D341Med (cell line): ENCODE measurements at regions not wholly inside any gene's neighbourhood (a gene's known extent, or its start where the extent isn't known, plus 50 kb on each side); places are given as distances from the start of the nearest gene placed in this dataset.
"Not testable (repeated sequence)": the region's sequence is repeated elsewhere in the genome, so short reads cannot be mapped to it uniquely, and the experiment has no call there.

ENCODE experiments used
- DNase-seq: peaks from one replicate; pipeline ENCODE4 v3.0.0; 2012; ENCODE audit warnings: low spot score

DNA sequence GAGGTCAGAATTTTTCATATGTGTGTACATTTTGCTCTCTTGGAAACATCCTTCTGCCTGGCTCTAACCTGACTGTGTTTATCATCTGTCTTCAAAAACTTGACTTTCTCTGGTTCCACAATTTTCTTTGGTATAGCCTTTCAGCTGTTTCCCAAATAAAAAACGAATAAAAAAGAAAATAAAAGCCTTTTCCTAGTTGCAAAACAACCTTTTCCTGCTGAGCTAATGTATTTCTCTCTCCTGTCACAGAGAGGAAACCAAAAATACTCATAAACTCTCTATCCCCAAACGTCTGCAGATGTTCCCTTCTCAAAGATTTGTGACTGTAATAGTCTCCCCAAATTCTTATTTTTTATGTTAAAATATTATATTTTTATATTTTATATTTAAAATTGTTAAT lies 505.3 kb upstream of the SLC39A10 start:
- DNase-seq = no peak

DNA sequence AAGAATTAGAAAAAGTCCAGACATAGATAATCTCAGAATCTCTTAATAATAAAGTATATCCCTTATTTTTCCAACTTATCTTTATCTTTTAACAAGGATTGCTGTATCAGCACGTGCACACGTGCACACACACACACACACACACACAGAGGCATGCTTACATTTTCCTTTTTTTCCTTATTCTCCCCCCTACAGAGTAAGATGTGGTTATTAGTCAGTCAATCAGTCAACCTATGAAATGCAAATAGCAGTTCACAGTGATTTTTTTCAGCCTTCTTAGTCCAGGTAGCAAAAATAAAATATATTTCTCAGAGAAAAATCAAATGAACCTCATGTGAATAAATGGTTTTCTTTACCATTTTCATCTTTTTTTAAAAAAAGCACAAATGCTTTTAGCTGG lies 506.2 kb upstream of the SLC39A10 start:
- DNase-seq = no peak

DNA sequence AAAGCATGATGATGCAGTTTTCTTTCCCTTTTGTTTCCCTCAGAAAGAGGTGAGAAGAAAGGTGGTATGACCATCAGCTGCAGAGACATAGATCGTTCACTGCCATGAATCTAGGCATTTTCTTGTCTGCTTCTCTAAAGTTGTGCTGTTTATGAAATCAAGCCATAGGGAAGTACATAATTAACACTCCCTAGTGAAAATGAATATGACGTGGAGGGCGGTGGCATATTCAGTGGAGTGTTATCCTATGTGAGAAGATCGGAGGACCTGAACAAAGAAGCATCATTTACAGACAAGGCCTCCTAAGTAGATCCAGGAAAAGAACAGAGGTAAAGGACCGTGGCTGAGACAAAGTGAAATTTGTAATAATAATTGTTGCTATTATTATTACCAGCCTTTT lies 509.0 kb upstream of the SLC39A10 start:
- no peak for DNase-seq

DNA sequence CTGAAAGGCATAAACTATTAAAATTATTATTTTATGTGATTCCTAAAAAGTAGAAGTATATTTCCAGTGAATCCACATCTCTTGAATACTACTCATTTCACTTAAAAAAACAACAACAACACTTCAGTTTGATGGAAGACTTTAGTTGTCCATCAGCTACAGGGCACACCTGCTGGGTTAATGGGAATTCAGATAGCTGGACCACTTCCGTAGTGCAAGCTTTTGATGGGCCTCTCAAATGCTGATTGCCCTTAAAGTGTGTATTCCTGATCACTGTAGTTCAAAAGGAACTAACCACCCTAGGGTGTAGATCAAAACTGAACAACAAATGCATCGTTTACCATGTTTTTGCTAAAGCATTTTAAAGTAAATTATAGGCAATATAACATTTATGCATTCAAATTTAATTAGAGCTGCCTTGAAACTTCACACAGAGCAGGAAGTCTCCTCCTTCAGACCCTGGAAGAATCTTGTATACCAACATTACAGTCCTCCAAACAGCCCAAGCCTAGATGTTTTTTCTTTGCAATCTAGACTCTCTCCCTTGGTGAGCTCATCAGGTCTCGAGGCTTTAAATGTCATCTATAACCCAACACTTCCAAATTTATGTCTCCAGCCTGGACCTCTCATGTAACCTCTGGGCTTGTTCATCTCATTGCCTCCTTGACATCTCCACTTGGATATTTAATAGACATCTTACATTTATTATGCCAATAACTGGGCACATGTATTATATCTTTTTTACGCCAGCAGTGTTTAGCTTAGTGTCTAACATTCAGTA lies 510.1 kb upstream of the SLC39A10 start:
- DNase-seq = no peak

DNA sequence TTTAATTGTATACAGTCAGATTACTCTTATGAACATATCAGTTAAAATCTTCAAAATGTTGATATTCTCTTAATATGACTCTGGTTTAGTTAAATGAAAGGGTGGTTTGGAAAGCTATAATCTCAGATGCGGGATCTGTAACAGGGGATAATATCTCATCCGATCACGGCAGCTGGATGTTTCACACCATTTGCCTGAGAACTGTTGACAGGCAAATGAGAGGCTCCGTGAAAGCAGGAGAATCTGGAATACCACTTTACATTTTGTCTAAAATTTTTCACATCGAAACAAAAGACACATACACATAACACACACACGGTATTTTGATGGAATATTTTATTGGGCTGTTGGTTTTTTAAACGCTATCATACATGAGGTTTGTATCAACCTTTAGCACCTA lies 518.6 kb upstream of the SLC39A10 start:
- DNase-seq = no peak

DNA sequence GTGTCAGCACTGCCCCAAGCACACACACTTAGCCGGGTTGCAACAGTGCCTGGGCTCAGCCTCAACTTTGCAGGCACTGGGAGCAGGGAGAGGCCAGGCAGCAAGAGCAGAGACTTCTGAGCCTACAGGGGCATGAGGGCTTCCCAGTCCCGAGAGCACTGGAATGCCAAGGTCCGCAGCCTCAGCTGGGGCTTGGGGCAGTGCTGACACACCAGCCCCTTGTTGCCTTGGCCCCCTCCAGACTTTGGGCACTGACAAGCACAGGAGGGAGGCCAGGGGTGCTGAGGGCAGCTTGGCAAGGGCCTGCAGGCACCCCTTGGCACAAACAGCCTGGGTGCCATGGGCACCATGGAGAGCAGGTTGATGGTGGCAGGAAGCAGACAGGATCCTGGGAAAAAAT lies 531.1 kb upstream of the SLC39A10 start:
- not testable (repeated sequence) for DNase-seq

DNA sequence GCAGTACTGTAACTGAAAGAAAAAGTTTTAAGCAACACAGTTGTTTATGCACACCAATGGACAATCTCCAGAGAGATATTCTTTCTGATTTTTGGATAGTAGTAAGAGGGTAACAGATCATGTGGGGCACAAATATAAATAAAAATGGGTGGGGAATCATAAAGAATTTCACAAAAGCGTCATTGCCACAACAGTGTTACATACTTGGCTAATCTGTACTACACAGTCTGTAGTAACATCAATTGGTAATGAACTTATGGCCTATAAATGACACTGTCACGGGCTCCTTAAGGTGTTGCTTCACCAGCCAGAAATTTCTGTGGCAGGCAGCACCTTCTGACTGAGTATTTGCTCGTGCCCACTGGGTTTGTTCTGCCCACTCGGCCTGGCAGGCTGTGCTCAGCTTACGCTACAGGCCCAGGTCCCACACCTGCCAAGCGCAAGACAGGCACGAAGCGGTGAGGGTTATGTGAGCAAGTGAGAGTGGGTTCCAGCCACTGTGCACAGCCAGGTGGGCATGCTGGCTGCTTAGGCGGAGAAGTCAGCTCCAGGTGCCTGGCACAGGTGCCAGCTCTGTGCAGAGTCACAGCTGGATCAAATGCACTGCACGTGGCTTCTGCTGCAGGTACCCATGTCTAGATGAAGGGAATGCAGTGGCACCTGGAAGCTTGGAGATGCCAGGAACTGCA lies 532.5 kb upstream of the SLC39A10 start:
- no peak for DNase-seq

DNA sequence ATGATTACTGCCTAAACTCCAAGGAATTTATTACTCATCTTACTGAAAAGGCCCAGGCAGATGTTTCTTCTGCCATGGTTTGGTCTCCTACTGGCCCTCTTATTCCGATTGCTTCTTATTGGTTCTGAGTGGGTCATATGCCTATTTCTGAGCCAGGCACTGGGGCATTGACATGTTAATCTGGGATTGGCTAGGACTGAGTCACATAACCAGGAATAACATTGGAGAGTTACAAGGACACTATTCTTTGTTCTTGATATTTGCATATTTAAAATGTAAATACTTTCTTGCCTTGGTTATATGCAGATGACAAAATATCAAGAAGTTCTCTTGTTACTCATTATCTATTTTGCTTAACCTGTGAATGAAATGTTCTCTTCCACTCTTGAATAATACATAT lies 534.4 kb upstream of the SLC39A10 start:
- no peak for DNase-seq

DNA sequence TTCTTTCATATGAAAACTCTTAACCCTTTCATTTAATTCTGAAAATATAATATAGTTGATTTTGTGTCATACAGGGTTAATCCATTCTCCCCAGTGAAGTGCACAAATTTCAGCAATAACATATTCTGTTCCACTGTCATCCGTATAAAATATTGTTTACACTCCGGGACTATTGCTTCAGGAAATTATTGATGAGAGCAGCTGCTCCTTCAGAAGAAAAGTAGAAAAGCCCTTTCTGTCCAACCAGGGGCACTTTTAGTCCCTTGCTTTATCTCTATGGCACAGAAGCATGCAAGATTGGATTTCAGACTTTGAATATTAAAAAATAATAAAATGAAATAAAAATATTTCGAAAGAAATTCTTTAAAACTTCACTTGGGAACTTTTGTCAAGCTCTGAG lies 535.7 kb upstream of the SLC39A10 start:
- DNase-seq = no peak

DNA sequence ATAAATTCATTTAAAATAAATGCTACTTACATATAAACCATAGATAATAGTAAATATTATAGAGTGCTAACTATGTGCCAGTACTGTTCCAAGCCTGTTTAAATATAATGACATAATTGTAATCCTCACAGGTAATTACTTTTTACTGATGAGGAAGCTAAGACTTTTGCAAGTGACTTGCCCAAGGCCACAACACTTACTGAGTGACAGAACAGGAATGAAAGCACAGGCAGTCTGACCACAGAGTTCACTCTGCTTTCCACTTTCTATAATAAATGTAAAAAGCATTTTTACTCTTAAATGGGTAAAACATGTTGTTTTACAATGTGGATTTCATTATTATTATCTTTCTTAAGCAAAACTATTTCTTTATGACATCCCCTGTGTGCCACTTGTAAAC lies 537.8 kb upstream of the SLC39A10 start:
- DNase-seq = no peak

DNA sequence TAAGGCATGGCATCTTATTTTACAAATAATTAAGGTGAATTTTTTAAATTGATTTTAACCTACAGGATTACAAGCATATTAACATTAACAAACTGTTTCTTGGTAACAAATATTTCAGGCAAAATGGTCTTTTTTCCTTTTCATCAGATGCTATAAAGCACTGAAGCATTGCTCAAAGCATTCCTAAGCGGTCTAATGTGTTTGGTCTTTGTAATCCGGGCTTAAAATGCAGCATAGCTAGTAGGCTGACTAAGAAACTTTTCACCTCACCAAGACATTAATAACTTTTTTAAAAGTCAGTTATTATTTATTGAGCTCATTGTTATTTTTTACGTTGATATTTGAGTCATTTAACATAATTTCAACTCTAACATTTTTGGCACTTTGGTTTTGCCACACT lies 538.8 kb upstream of the SLC39A10 start:
- DNase-seq = no peak

DNA sequence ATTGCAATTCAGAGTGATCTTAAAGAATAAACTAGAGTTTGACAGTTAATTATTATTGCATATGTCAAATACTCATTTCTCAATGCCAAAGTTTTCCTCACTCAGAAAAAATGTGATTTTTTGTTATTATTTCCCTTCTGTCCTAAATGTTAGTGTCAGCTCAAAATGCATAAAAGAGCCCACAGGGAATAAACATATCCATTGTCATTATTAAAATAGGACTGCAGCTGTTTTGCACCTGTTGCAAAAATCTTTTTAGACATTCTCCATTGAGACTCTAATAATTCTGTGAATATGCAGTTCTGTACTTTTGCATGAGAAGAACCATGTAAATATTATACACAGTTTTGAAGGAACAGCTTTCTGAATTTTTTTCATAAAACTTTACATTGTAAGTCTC lies 540.0 kb upstream of the SLC39A10 start:
- DNase-seq = no peak

DNA sequence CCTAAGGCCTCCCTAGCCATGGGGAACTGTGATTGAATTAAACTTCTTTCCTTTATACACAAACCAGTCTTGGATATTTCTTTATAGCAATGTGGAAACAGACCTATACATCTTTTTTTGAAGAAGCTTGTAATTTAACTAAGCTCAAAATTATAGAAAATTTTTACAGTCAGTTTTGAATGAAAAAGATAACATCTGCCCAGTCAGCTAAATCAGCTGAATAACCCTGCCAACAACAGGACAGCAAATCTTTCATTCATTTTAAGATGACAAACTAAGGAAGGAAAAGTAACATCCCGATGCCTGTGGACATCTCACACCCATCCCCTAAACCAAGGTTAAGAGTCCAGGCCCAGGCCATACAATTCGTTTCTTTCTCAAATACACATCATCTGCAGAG lies 541.3 kb upstream of the SLC39A10 start:
- DNase-seq = no peak

DNA sequence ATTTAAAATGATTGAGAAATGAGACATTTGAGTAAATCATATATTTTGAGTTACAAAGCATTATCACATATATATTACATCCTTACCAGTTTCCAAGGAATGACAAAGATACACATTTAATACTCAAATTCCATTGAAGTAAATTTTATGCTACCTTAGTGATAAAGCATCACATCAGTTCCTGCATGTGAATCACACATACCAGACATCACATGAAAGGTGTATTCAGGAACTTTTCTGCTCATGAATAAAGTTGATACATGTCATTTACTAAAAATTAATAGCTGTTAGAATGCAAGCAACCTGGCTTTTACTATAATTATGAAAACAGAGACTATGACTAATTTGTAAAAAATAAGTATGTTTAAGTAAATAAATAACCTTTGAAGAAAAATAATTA lies 548.8 kb upstream of the SLC39A10 start:
- DNase-seq = no peak

DNA sequence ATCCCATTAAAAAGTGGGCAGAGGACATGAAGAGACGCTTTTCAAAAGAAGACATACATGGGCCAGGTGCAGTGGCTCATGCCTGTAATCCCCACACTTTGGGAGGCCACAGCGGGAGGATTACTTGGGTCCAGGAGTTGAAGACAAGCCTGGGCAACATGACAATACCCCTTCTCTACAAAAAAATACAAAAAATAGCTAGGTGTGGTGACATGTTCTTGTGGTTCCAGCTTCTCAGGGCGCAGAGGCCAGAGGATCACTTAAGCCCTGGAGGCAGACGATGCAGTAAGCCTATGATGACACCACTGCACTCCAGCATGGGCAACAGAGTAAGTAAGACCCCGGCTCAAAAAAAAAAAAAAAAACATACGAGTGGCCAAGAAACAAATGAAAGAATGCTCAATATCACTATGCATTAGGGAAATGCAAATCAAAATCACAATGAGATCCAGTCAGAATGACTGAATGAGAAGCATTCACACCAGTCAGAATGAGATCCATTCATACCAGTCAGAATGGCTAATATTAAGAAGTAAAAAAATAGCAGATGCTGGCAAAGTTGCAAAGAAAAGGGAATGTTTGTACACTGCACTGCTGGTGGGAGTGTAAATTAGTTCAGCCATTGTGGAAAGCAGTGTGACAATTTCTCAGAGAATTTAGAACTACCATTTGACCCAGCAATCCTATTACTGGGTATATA lies 550.2 kb upstream of the SLC39A10 start:
- DNase-seq = no peak

DNA sequence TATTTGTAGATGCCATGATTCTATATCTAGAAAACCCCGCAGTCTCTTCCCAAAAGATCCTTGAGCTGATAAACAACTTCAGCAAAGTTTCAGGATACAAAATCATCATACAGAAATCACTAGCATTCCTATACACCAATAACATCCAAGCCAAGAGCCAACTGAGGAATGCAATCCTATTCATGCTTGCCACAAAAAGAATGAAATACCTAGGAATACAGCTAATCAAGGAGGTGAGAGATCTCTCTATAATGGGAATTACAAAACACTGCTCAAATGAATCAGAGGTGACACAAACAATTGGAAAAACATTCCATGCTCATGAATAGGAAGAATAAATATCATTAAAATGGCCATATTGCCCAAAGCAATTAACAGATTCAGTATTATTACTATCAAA lies 551.4 kb upstream of the SLC39A10 start:
- no peak for DNase-seq

DNA sequence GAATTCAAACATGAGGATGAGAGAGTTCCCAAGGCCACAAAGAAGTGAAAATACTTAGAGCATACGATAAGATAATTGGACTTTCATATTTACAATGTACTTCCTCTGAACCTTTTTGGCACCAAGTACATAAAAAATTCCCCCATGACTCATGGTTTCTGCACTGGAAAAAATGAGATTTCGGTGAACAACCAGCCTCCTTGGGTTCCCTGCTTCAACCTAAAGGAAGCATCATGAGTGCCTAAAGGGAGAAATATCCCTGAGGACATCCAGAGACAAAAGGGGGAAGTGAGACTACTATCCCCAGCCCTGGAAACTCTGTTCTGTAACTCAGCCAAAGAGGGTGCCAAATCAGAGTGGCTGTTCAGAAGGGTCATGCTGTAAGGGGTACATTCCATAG lies 562.7 kb upstream of the SLC39A10 start:
- DNase-seq = no peak

DNA sequence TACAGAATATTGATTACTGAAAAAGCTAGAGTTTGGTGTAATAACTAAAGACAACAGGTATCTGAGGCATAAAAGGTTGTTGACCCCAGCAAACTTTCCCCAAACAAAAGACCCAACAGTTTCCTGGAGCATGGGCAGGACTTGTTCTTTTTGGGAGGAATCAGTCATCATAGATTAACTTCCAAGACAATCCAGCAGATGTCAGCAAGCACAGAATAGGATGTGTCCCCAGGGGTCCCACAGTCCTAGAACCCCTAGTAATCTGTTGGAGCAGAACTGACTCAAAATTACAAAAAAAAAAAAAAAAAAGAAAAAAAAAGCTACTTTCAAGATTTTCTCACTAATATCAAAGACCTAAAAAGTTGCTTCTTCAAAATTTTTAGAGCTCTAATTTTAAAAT lies 564.7 kb upstream of the SLC39A10 start:
- no peak for DNase-seq

DNA sequence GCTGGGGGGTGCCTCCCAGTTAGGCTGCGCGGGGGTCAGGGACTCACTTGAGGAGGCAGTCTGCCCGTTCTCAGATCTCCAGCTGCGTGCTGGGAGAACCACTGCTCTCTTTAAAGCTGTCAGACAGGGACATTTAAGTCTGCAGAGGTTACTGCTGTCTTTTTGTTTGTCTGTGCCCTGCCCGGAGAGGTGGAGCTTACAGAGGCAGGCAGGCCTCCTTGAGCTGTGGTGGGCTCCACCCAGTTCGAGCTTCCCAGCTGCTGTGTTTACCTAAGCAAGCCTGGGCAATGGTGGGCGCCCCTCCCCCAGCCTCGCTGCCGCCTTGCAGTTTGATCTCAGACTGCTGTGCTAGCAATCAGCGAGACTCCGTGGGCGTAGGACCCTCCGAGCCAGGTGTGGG lies 584.2 kb upstream of the SLC39A10 start:
- not testable (repeated sequence) for DNase-seq

DNA sequence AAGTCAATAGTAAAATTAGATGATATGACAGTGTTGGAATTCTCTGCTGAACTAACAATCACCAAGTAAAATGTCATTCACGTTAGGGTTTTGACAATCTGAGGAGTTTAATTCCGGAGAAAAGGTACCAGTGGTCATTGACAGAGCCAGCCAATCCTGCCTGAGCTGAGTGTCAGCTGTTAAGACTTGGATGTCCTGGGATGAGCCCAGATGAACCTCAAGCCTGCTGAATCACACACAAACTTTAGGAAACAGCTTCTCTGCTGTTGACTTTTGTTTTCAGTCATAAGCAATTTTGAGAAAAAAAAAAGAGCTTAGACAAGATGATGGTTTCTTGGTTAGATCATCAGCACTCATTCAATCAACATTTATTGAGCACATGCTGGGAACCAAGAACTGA lies 600.0 kb upstream of the SLC39A10 start:
- DNase-seq = no peak

DNA sequence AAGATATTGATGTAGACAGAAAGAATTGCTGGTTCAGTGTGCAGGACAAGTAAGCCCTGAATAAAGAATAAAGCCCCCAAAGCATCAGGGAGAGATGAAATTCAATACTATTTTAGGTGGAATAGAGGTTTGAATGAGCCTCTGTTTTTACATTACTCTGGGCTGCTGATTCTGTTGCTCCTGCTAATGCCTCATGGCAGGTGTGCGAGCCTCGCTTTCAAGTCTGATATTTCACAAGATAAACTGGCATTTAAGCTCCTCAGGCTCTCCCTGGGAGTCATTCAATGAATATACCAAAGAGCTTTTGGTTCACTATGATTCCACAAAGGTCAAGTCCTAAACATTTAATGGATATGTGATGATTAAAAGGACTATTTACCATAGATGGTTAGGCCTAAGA lies 601.0 kb upstream of the SLC39A10 start:
- DNase-seq = no peak

DNA sequence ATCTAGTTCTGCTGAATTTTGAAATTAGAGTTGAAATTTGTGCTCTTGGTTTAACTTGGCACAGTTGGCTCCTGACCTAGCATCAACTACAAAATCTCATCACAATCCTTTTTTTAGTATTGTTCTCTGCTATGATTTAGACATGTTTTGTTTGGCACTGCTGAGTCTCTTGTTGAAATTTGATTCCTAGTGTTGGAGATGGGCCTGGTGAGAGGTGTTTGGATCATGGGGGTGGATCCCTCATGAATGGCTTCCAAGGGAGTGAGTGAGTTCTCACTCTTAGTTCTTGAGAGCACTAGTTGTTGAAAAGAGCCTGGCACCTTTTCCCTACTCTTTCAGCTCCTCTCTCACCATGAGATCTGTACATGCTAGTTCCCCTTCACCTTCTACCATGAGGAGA lies 605.6 kb upstream of the SLC39A10 start:
- DNase-seq = no peak

DNA sequence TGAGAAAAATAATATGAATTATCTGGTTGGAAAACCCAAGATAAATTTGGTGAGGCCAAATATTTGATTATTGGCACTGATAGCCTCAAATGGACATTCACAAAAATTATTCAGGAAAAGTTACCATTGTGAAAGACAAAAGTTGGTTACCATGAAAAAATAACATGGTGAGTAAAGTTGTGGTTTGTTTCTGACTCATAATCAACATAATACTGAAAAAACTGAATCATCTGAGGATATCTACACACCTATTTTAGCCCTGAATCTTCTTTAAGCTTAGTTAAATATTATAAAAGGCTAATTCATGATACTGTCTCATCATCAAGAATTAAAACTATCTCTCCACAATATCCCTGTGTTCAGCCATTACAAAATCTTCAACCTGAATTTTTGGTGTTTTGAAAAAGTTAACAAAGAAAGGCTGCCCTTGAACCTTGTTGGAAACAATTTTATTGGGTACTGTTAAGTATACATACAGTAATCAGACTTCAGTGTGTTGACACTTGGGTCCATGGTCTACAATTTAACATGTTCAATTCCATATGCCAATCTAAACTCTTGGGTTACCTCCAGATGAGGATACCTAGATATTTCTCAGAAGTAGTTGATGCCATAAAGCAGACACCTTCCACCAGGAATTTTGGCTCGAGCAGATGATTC lies 607.5 kb upstream of the SLC39A10 start:
- DNase-seq = no peak
